Hepatocyte (in vitro differentiated cells): ENCODE measurements at regions not wholly inside any gene's neighbourhood (a gene's known extent, or its start where the extent isn't known, plus 50 kb on each side); places are given as distances from the start of the nearest gene placed in this dataset.

Experiments
- EZH2 ChIP-seq: fragments of 200-600 bp; sonication (generic); IDR thresholded peaks from 2 replicates; pipeline ENCODE4 v1.6.1; 2016; ENCODE audit warnings: antibody characterized with exemption, mild to moderate bottlenecking, borderline replicate concordance
- TF ChIP-seq, protein P1 (sequence below): fragments of 200-600 bp; sonication (generic); IDR thresholded peaks from 2 replicates; pipeline ENCODE4 v1.5.1; 2016; ENCODE audit warnings: antibody characterized with exemption, mild to moderate bottlenecking; ENCODE audit not compliant: poor library complexity

DNA sequence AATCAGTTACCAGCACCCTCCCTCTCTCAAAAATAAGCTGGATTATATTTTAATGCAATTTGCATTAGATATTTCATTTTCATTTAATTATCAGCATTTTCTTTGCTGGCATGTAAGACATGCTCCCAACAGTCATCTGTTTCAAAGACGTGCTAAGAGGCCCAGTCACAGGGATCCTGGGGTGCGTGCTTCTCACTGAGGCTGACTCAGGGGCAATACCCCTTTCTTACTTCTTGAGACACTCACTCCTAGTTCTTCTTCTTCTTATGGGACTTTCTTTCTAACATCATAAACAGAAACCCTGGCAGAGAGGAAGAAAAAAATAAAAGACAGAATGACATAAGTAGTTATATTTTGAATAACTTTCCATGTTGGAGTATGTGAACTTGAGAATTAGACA lies 372.1 kb upstream of the MEX3C start:
- TF ChIP-seq, protein P1, sequence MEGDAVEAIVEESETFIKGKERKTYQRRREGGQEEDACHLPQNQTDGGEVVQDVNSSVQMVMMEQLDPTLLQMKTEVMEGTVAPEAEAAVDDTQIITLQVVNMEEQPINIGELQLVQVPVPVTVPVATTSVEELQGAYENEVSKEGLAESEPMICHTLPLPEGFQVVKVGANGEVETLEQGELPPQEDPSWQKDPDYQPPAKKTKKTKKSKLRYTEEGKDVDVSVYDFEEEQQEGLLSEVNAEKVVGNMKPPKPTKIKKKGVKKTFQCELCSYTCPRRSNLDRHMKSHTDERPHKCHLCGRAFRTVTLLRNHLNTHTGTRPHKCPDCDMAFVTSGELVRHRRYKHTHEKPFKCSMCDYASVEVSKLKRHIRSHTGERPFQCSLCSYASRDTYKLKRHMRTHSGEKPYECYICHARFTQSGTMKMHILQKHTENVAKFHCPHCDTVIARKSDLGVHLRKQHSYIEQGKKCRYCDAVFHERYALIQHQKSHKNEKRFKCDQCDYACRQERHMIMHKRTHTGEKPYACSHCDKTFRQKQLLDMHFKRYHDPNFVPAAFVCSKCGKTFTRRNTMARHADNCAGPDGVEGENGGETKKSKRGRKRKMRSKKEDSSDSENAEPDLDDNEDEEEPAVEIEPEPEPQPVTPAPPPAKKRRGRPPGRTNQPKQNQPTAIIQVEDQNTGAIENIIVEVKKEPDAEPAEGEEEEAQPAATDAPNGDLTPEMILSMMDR = no peak
- no peak for TF ChIP-seq EZH2
